PC-9 (cell line): ENCODE measurements at regions not wholly inside any gene's neighbourhood (a gene's known extent, or its start where the extent isn't known, plus 50 kb on each side); places are given as distances from the start of the nearest gene placed in this dataset.
"Not testable (repeated sequence)": the region's sequence is repeated elsewhere in the genome, so short reads cannot be mapped to it uniquely, and the experiment has no call there.

Source experiments
- CTCF ChIP-seq: fragments of 200-600 bp; sonication (generic); conservative IDR thresholded peaks from 2 replicates; pipeline ENCODE4 v1.6.1; 2017; ENCODE audit warnings: mixed run types, antibody characterized with exemption, mild to moderate bottlenecking, moderate library complexity
- EZH2 ChIP-seq: fragments of 200-600 bp; sonication (generic); IDR thresholded peaks from 2 replicates; pipeline ENCODE4 v1.8.0; 2017; ENCODE audit warnings: antibody characterized with exemption, low read depth

DNA sequence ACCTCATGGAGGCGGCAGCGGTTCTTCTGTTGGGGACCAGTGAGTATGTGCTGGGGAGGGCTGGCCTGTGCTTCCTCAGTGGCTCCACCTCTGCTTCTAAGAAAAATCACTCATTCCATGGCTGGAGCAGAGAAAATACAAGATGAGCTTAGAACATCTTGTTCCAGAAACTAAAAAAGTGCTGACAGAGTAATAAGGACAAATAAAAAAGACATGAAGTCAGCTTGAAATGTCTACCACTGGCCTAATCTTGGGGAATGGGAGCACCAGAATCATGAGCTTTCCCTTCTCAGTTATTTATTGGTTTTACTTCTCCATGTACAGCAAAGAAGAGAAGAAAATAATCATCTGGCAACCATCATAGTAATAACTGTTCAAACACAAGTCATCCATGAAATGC, 81.1 kb upstream of the TEKT4 start:
- TF ChIP-seq CTCF, EZH2: not testable (repeated sequence)
